SK-N-MC (cell line): ENCODE measurements at regions not wholly inside any gene's neighbourhood (a gene's known extent, or its start where the extent isn't known, plus 50 kb on each side); places are given as distances from the start of the nearest gene placed in this dataset.

Experiments
- EZH2 ChIP-seq: fragments of 200-600 bp; sonication (generic); IDR thresholded peaks from one replicate; pipeline ENCODE4 v1.6.1; 2017; ENCODE audit warnings: antibody characterized with exemption
- FOXP2 ChIP-seq: optimal IDR thresholded peaks from 2 replicates; pipeline ENCODE3; 2011; ENCODE audit warnings: mild to moderate bottlenecking, moderate library complexity; ENCODE audit not compliant: insufficient read depth; ENCODE audit errors: extremely low read length, control extremely low read depth
- POLR2AphosphoS5 ChIP-seq: IDR thresholded peaks from 2 replicates; pipeline ENCODE4 v1.6.1; 2012; ENCODE audit warnings: mild to moderate bottlenecking, low read depth, low read length, borderline replicate concordance

GRCh38 chr18:40259115-40259835 is 1695.8 kb upstream of the PIK3C3 start:
- TF ChIP-seq POLR2AphosphoS5 (no peak), EZH2 (no peak), FOXP2 (no peak)
